K562 (cell line): ENCODE measurements at regions not wholly inside any gene's neighbourhood (a gene's known extent, or its start where the extent isn't known, plus 50 kb on each side); places are given as distances from the start of the nearest gene placed in this dataset.

Experiments
- ATAC-seq: fragments of 200-7000 bp; cut with Tn5 transposase; 3 replicates; pipeline ENCODE4 v1.9.1; 2020; ENCODE audit warnings: moderate library complexity
- BruUV-seq: library from RNA; stranded (reverse); fragments of 400-500 nt; replicated peaks from 2 replicates; lab custom pipeline; 2021; lab: Mats Ljungman, UMichigan
- CTCF ChIA-PET: fragments of 300-600 bp; formaldehyde crosslinking; extraction: SDS; loops from one replicate; lab custom pipeline; 2021; ENCODE audit warnings: low intra/inter-chr PET ratio; lab: Yijun Ruan, JAX
- POLR2A ChIA-PET: fragments of 300-600, 350-650 bp; sonication (Branson Sonifier 250); formaldehyde crosslinking; extraction: SDS; loops from one replicate; lab custom pipeline; 2021; ENCODE audit warnings: antibody characterized with exemption, inconsistent platforms; lab: Yijun Ruan, JAX
- DNase-seq, 4 experiments: peaks; one replicate each; pipeline versions ENCODE4 v3.0.0 to v3.0.0-alpha.2; 2011 to 2018; ENCODE audit warnings: low spot score in 3 of 4, mixed read lengths in 3 of 4; ENCODE audit errors: extremely low read depth in 1 of 4
- FAIRE-seq: peaks from 2 replicates; lab custom pipeline; 2011; peaks lifted over from hg19 to GRCh38; lab: Jason Lieb, UNC
- H2AFZ ChIP-seq: 2 replicates; pipeline ENCODE4 v1.6.0; 2011; ENCODE audit warnings: low read depth, low read length, control low read depth, inconsistent platforms
- H3K27ac ChIP-seq: fragments of 200-600 bp; 3 replicates; pipeline ENCODE4 v1.8.0; 2011; ENCODE audit warnings: low read depth, mild to moderate bottlenecking, control low read depth, inconsistent platforms, low read length, moderate library complexity, mixed read lengths; ENCODE audit errors: extremely low read depth
- H3K27me3 ChIP-seq, 2 experiments: fragments of 300-600 bp in 1 of 2; 2 replicates in 1 of 2; 3 replicates in 1 of 2; pipeline versions ENCODE4 v1.6.0 to v1.8.0; 2011; ENCODE audit warnings: inconsistent platforms in 2 of 2, low read length in 2 of 2, mild to moderate bottlenecking in 1 of 2, mixed read lengths in 1 of 2, moderate library complexity in 1 of 2; ENCODE audit not compliant: control insufficient read depth in 2 of 2, insufficient read depth in 2 of 2
- H3K36me3 ChIP-seq: fragments of 300-600 bp; 3 replicates; pipeline ENCODE4 v1.8.0; 2011; ENCODE audit warnings: mild to moderate bottlenecking, low read length, inconsistent platforms; ENCODE audit not compliant: control insufficient read depth, insufficient read depth
- H3K4me1 ChIP-seq, 2 experiments: fragments of 200-600 bp in 1 of 2; replicated peaks in 1 of 2; 2 replicates in 1 of 2; 3 replicates in 1 of 2; pipeline versions ENCODE4 v1.5.1 to v1.8.0; 2011; ENCODE audit warnings: inconsistent platforms in 2 of 2, low read length in 2 of 2, mild to moderate bottlenecking in 1 of 2, mixed read lengths in 1 of 2, moderate library complexity in 1 of 2; ENCODE audit not compliant: control insufficient read depth in 2 of 2, insufficient read depth in 2 of 2
- H3K4me2 ChIP-seq: 2 replicates; pipeline ENCODE4 v1.6.1; 2011; ENCODE audit warnings: low read length, control low read depth, inconsistent platforms, mixed read lengths; ENCODE audit not compliant: insufficient read depth
- H3K4me3 ChIP-seq: fragments of 200-600 bp; sonication (generic), shearing (Covaris generic); 2 replicates; pipeline ENCODE4 v1.5.1; 2016; ENCODE audit warnings: control low read depth, inconsistent platforms
- H3K79me2 ChIP-seq: fragments of 200-600 bp; 3 replicates; pipeline ENCODE4 v1.8.0; 2011; ENCODE audit warnings: low read length, inconsistent platforms; ENCODE audit not compliant: control insufficient read depth, insufficient read depth
- H3K9ac ChIP-seq, 2 experiments: 2 replicates each; pipeline versions ENCODE4 v1.6.0 to v1.6.1; 2011; ENCODE audit warnings: low read depth in 2 of 2, low read length in 2 of 2, control low read depth in 1 of 2, inconsistent platforms in 1 of 2, mild to moderate bottlenecking in 1 of 2, mixed read lengths in 1 of 2; ENCODE audit not compliant: insufficient read depth in 1 of 2
- H3K9me1 ChIP-seq: one replicate; pipeline ENCODE4 v1.6.0; 2011; ENCODE audit warnings: inconsistent platforms, mild to moderate bottlenecking, low read length, moderate library complexity; ENCODE audit not compliant: control insufficient read depth, insufficient read depth
- H3K9me3 ChIP-seq: replicated peaks from 2 replicates; pipeline ENCODE4 v1.5.1; 2011; ENCODE audit warnings: low read depth, low read length, inconsistent platforms; ENCODE audit not compliant: control insufficient read depth, insufficient read depth
- H4K20me1 ChIP-seq: replicated peaks from 2 replicates; pipeline ENCODE4 v1.6.1; 2011; ENCODE audit warnings: low read length, inconsistent platforms, mixed read lengths; ENCODE audit not compliant: control insufficient read depth, insufficient read depth
- ATF3 ChIP-seq, 2 experiments: fragments of 450-650 bp in 1 of 2; sonication (generic) in 1 of 2; formaldehyde crosslinking in 1 of 2; IDR thresholded peaks in 1 of 2; conservative IDR thresholded peaks in 1 of 2; 2 replicates each; pipeline versions ENCODE4 v1.6.1 to v1.8.1; 2016 to 2023; ENCODE audit warnings: mild to moderate bottlenecking in 2 of 2, moderate library complexity in 2 of 2, inconsistent platforms in 1 of 2, missing genetic modification reagents in 1 of 2
- BDP1 ChIP-seq: IDR thresholded peaks from 3 replicates; pipeline ENCODE4 v1.6.1; 2011; ENCODE audit not compliant: insufficient read length, insufficient read depth
- DNMT1 ChIP-seq: fragments of 450-650 bp; IDR thresholded peaks from 2 replicates; pipeline ENCODE4 v1.6.1; 2016; ENCODE audit warnings: antibody characterized with exemption, mild to moderate bottlenecking
- DPF2 ChIP-seq: fragments of 450-650 bp; IDR thresholded peaks from 2 replicates; pipeline ENCODE4 v1.6.1; 2016
- KLF1 ChIP-seq: fragments of 450-650 bp; IDR thresholded peaks from 2 replicates; pipeline ENCODE4 v1.6.1; 2016; ENCODE audit warnings: missing genetic modification characterization, missing compliant biosample characterization
- SPI1 ChIP-seq: IDR thresholded peaks from 2 replicates; pipeline ENCODE4 v1.6.1; 2011; ENCODE audit warnings: low read depth, low read length, control low read depth, borderline replicate concordance
- TEAD1 ChIP-seq, 2 experiments: fragments of 450-650 bp in 1 of 2; sonication (generic) in 1 of 2; formaldehyde crosslinking; IDR thresholded peaks; 2 replicates each; pipeline versions ENCODE4 v1.4.0 to v1.8.0; 2020 to 2022; ENCODE audit warnings: mild to moderate bottlenecking in 2 of 2, missing genetic modification reagents in 1 of 2
- THRA ChIP-seq: fragments of 450-650 bp; IDR thresholded peaks from 2 replicates; pipeline ENCODE4 v1.6.1; 2017; ENCODE audit warnings: mild to moderate bottlenecking, moderate library complexity
- ZFP1 ChIP-seq: fragments of 450-650 bp; formaldehyde crosslinking; IDR thresholded peaks from 2 replicates; pipeline ENCODE4 v1.4.0; 2020; ENCODE audit warnings: mild to moderate bottlenecking, mixed read lengths
- ZNF143 ChIP-seq: sonication (generic); formaldehyde crosslinking; IDR thresholded peaks from 2 replicates; pipeline ENCODE4 v1.9.0; 2022; ENCODE audit warnings: mild to moderate bottlenecking, missing genetic modification reagents
- ZNF79 ChIP-seq: fragments of 250-450 bp; sonication (Bioruptor Pico); IDR thresholded peaks from 2 replicates; pipeline ENCODE4 v1.4.0; 2020; ENCODE audit warnings: low read depth, mild to moderate bottlenecking, moderate library complexity
- WGBS: fragments of 100-300 bp; shearing (Covaris generic); methylation state at CpG from one replicate; pipeline ENCODE4 v1.1.6; 2016; ENCODE audit warnings: low coverage, mixed read lengths; ENCODE audit not compliant: insufficient coverage; ENCODE audit errors: missing lambda C conversion rate; 5-methylcytosine and 5-hydroxymethylcytosine counted together
- in situ Hi-C: fragments of 300-500 bp; cut with MboI; formaldehyde crosslinking; loops from 4 replicates; pipeline ENCODE4 v1.15.0; 2018; ENCODE audit warnings: inconsistent platforms, mixed read lengths
- intact Hi-C: fragments of 100-400 bp; cut with micrococcal nuclease; formaldehyde crosslinking; loops from 2 replicates; pipeline ENCODE4 v1.14.2; 2022
- TF ChIP-seq, protein P1 (sequence below): fragments of 450-650 bp; IDR thresholded peaks from 2 replicates; pipeline ENCODE4 v1.6.1; 2017; ENCODE audit warnings: antibody characterized with exemption

DNA sequence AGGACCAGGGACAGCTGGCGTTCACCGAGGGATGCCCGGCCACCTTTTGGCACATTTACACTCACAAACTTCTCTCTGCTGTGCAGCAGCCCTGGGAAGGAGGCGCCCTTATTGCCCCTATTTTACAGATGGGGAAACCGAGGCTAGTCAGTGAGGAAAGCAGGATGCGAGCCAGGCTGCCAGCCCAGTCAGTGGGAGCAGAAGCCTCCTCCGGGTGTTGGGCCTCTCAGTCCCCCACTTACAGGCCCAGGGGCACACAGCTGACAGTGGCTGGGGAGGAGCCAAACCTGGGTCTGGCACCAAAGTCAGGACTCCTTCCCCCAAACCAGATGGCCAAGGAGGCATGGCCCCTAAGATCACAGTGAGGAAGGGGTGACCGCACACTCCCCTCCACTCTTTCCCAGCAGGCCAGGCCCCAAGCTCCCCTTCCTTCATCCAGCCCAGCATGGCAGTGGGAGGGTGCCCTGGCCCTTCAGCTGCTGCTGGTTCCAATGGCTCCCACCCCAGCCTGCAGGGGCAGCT, 121.4 kb upstream of the ANO1 start (continued):
- TF ChIP-seq, protein P1, sequence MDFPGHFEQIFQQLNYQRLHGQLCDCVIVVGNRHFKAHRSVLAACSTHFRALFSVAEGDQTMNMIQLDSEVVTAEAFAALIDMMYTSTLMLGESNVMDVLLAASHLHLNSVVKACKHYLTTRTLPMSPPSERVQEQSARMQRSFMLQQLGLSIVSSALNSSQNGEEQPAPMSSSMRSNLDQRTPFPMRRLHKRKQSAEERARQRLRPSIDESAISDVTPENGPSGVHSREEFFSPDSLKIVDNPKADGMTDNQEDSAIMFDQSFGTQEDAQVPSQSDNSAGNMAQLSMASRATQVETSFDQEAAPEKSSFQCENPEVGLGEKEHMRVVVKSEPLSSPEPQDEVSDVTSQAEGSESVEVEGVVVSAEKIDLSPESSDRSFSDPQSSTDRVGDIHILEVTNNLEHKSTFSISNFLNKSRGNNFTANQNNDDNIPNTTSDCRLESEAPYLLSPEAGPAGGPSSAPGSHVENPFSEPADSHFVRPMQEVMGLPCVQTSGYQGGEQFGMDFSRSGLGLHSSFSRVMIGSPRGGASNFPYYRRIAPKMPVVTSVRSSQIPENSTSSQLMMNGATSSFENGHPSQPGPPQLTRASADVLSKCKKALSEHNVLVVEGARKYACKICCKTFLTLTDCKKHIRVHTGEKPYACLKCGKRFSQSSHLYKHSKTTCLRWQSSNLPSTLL: no peak
- TF ChIP-seq DNMT1: no peak
- TF ChIP-seq, all 486 proteins: peak for 0

GRCh38 chr11:69957849-69958248, 120.3 kb upstream of the ANO1 start:
- no peak overlapping the region for H3K4me3 ChIP-seq
- H3K9me3 ChIP-seq: no peaks in the 10 kb centered on the region
- intact Hi-C loops: no loop called here
- DNase-seq: peak; percentile 37 to 69 (median 55)
- FAIRE-seq: peak; percentile 85
- no peak overlapping the region for H3K27ac ChIP-seq
- 15% methylated on average over 7 of the region's 7 CpGs for WGBS
- CTCF ChIA-PET: no interaction called here
- no peaks in the 10 kb centered on the region for H4K20me1 ChIP-seq
- H3K9me1 ChIP-seq: no peaks in the 10 kb centered on the region
- H3K4me1 ChIP-seq: peaks cover 13 to 50% of the 10 kb centered on the region in 2 experiments; a peak in 4 of 5 replicates
- no peaks in the 10 kb centered on the region for H3K36me3 ChIP-seq
- POLR2A ChIA-PET: interaction anchor here (0.6 to 1.1 kb wide), 5 partner anchors 8 to 600 kb away, joined by 3 to 6 read pairs (median 3); no protein-coding TSS in a partner anchor
- peak overlapping the region; percentile 29 for H2AFZ ChIP-seq
- in situ Hi-C loops: no loop called here
- H3K27me3 ChIP-seq: 0 out of 5 replicates have a peak, but pooled peaks cover 0 to 4% of the 10 kb centered on the region in 2 experiments
- no TSS peak for BruUV-seq
- ATAC-seq: peak; percentile 79
- H3K79me2 ChIP-seq: no peaks in the 10 kb centered on the region
- H3K4me2 ChIP-seq: peak overlapping the region; percentile 50
- 0 out of 4 replicates have a peak overlapping the region, but pooled peaks of 1 of the 2 experiments have one; percentile 12 for H3K9ac ChIP-seq
- TF ChIP-seq TEAD1 (CRISPR knock-in tag; IDR thresholded peaks at IDR 0.05) (no peak), ZNF79 (CRISPR knock-in tag) (no peak), DPF2 (0 out of 2 replicates have a peak, but pooled peaks have one; percentile 6), KLF1 (tag) (no peak), ATF3 (IDR thresholded peaks at IDR 0.05) (no peak), ATF3 (CRISPR knock-in tag; conservative IDR thresholded peaks at IDR 0.05) (no peak), THRA (no peak), SPI1 (peak; percentile 92), ZFP1 (CRISPR knock-in tag) (no peak), ZNF143 (CRISPR knock-in tag) (0 out of 2 replicates have a peak, but pooled peaks have one; percentile 27), BDP1 (no peak)
